K562 (cell line): ENCODE measurements at regions not wholly inside any gene's neighbourhood (a gene's known extent, or its start where the extent isn't known, plus 50 kb on each side); places are given as distances from the start of the nearest gene placed in this dataset.

Experiments
- ATAC-seq: fragments of 200-7000 bp; cut with Tn5 transposase; 3 replicates; pipeline ENCODE4 v1.9.1; 2020; ENCODE audit warnings: moderate library complexity
- BruUV-seq: library from RNA; stranded (reverse); fragments of 400-500 nt; replicated peaks from 2 replicates; lab custom pipeline; 2021; lab: Mats Ljungman, UMichigan
- CTCF ChIA-PET: fragments of 300-600 bp; formaldehyde crosslinking; extraction: SDS; loops from one replicate; lab custom pipeline; 2021; ENCODE audit warnings: low intra/inter-chr PET ratio; lab: Yijun Ruan, JAX
- POLR2A ChIA-PET: fragments of 300-600, 350-650 bp; sonication (Branson Sonifier 250); formaldehyde crosslinking; extraction: SDS; loops from one replicate; lab custom pipeline; 2021; ENCODE audit warnings: antibody characterized with exemption, inconsistent platforms; lab: Yijun Ruan, JAX
- DNase-seq, 4 experiments: peaks; one replicate each; pipeline versions ENCODE4 v3.0.0 to v3.0.0-alpha.2; 2011 to 2018; ENCODE audit warnings: low spot score in 3 of 4, mixed read lengths in 3 of 4; ENCODE audit errors: extremely low read depth in 1 of 4
- FAIRE-seq: peaks from 2 replicates; lab custom pipeline; 2011; peaks lifted over from hg19 to GRCh38; lab: Jason Lieb, UNC
- H2AFZ ChIP-seq: 2 replicates; pipeline ENCODE4 v1.6.0; 2011; ENCODE audit warnings: low read depth, low read length, control low read depth, inconsistent platforms
- H3K27ac ChIP-seq: fragments of 200-600 bp; 3 replicates; pipeline ENCODE4 v1.8.0; 2011; ENCODE audit warnings: low read depth, mild to moderate bottlenecking, control low read depth, inconsistent platforms, low read length, moderate library complexity, mixed read lengths; ENCODE audit errors: extremely low read depth
- H3K27me3 ChIP-seq, 2 experiments: fragments of 300-600 bp in 1 of 2; 2 replicates in 1 of 2; 3 replicates in 1 of 2; pipeline versions ENCODE4 v1.6.0 to v1.8.0; 2011; ENCODE audit warnings: inconsistent platforms in 2 of 2, low read length in 2 of 2, mild to moderate bottlenecking in 1 of 2, mixed read lengths in 1 of 2, moderate library complexity in 1 of 2; ENCODE audit not compliant: control insufficient read depth in 2 of 2, insufficient read depth in 2 of 2
- H3K36me3 ChIP-seq: fragments of 300-600 bp; 3 replicates; pipeline ENCODE4 v1.8.0; 2011; ENCODE audit warnings: mild to moderate bottlenecking, low read length, inconsistent platforms; ENCODE audit not compliant: control insufficient read depth, insufficient read depth
- H3K4me1 ChIP-seq, 2 experiments: fragments of 200-600 bp in 1 of 2; replicated peaks in 1 of 2; 2 replicates in 1 of 2; 3 replicates in 1 of 2; pipeline versions ENCODE4 v1.5.1 to v1.8.0; 2011; ENCODE audit warnings: inconsistent platforms in 2 of 2, low read length in 2 of 2, mild to moderate bottlenecking in 1 of 2, mixed read lengths in 1 of 2, moderate library complexity in 1 of 2; ENCODE audit not compliant: control insufficient read depth in 2 of 2, insufficient read depth in 2 of 2
- H3K4me2 ChIP-seq: 2 replicates; pipeline ENCODE4 v1.6.1; 2011; ENCODE audit warnings: low read length, control low read depth, inconsistent platforms, mixed read lengths; ENCODE audit not compliant: insufficient read depth
- H3K4me3 ChIP-seq: fragments of 200-600 bp; sonication (generic), shearing (Covaris generic); 2 replicates; pipeline ENCODE4 v1.5.1; 2016; ENCODE audit warnings: control low read depth, inconsistent platforms
- H3K79me2 ChIP-seq: fragments of 200-600 bp; 3 replicates; pipeline ENCODE4 v1.8.0; 2011; ENCODE audit warnings: low read length, inconsistent platforms; ENCODE audit not compliant: control insufficient read depth, insufficient read depth
- H3K9ac ChIP-seq, 2 experiments: 2 replicates each; pipeline versions ENCODE4 v1.6.0 to v1.6.1; 2011; ENCODE audit warnings: low read depth in 2 of 2, low read length in 2 of 2, control low read depth in 1 of 2, inconsistent platforms in 1 of 2, mild to moderate bottlenecking in 1 of 2, mixed read lengths in 1 of 2; ENCODE audit not compliant: insufficient read depth in 1 of 2
- H3K9me1 ChIP-seq: one replicate; pipeline ENCODE4 v1.6.0; 2011; ENCODE audit warnings: inconsistent platforms, mild to moderate bottlenecking, low read length, moderate library complexity; ENCODE audit not compliant: control insufficient read depth, insufficient read depth
- H3K9me3 ChIP-seq: replicated peaks from 2 replicates; pipeline ENCODE4 v1.5.1; 2011; ENCODE audit warnings: low read depth, low read length, inconsistent platforms; ENCODE audit not compliant: control insufficient read depth, insufficient read depth
- H4K20me1 ChIP-seq: replicated peaks from 2 replicates; pipeline ENCODE4 v1.6.1; 2011; ENCODE audit warnings: low read length, inconsistent platforms, mixed read lengths; ENCODE audit not compliant: control insufficient read depth, insufficient read depth
- ARID4B ChIP-seq: sonication (generic); formaldehyde crosslinking; IDR thresholded peaks from 2 replicates; pipeline ENCODE4 v1.8.0; 2022; ENCODE audit warnings: mild to moderate bottlenecking, missing genetic modification reagents
- CBFA2T3 ChIP-seq: fragments of 450-650 bp; IDR thresholded peaks from 2 replicates; pipeline ENCODE4 v1.6.1; 2017
- FOXJ3 ChIP-seq: sonication (generic); formaldehyde crosslinking; IDR thresholded peaks from 2 replicates; pipeline ENCODE4 v1.4.0; 2020; ENCODE audit warnings: mild to moderate bottlenecking, missing genetic modification reagents
- GATAD2A ChIP-seq: fragments of 450-650 bp; IDR thresholded peaks from 2 replicates; pipeline ENCODE4 v1.6.1; 2017
- HBP1 ChIP-seq: fragments of 450-650 bp; formaldehyde crosslinking; IDR thresholded peaks from 2 replicates; pipeline ENCODE4 v1.4.0; 2022; ENCODE audit warnings: missing genetic modification characterization
- HLTF ChIP-seq: fragments of 450-650 bp; IDR thresholded peaks from 2 replicates; pipeline ENCODE4 v1.6.1; 2016
- KAT2B ChIP-seq: IDR thresholded peaks from one replicate; pipeline ENCODE4 v1.6.1; 2012; ENCODE audit warnings: low read depth, mild to moderate bottlenecking, control low read depth, inconsistent platforms, low read length, moderate library complexity
- NRF1 ChIP-seq, 2 experiments: fragments of 450-650 bp; IDR thresholded peaks in 1 of 2; conservative IDR thresholded peaks in 1 of 2; 2 replicates each; pipeline ENCODE4 v1.6.1; 2014; ENCODE audit warnings: mild to moderate bottlenecking in 2 of 2
- RBFOX2 ChIP-seq: fragments of 200-400 bp; formaldehyde crosslinking; IDR thresholded peaks from 2 replicates; pipeline ENCODE4 v1.6.1; 2017; ENCODE audit warnings: low read depth, mild to moderate bottlenecking, low read length, moderate library complexity
- RBM25 ChIP-seq: fragments of 200-400 bp; formaldehyde crosslinking; IDR thresholded peaks from 2 replicates; pipeline ENCODE4 v1.6.1; 2018; ENCODE audit warnings: low read length, low read depth, moderate library complexity; ENCODE audit not compliant: severe bottlenecking
- SP1 ChIP-seq: sonication (generic); formaldehyde crosslinking; IDR thresholded peaks from 2 replicates; pipeline ENCODE4 v1.8.1; 2022; ENCODE audit warnings: mild to moderate bottlenecking, missing genetic modification reagents
- THRB ChIP-seq: fragments of 450-650 bp; formaldehyde crosslinking; conservative IDR thresholded peaks from 2 replicates; pipeline ENCODE4 v1.4.0; 2022; ENCODE audit warnings: mild to moderate bottlenecking, missing genetic modification characterization
- XRCC3 ChIP-seq: fragments of 450-650 bp; IDR thresholded peaks from 2 replicates; pipeline ENCODE4 v1.6.1; 2017; ENCODE audit warnings: mild to moderate bottlenecking, moderate library complexity
- ZNF395 ChIP-seq: fragments of 200-800 bp; sonication (Bioruptor generic); IDR thresholded peaks from 2 replicates; pipeline ENCODE4 v1.6.1; 2017; ENCODE audit warnings: missing genetic modification characterization, missing compliant biosample characterization
- ZNF431 ChIP-seq: sonication (generic); formaldehyde crosslinking; IDR thresholded peaks from 2 replicates; pipeline ENCODE4 v1.8.0; 2022; ENCODE audit warnings: mild to moderate bottlenecking, missing genetic modification reagents
- WGBS: fragments of 100-300 bp; shearing (Covaris generic); methylation state at CpG from one replicate; pipeline ENCODE4 v1.1.6; 2016; ENCODE audit warnings: low coverage, mixed read lengths; ENCODE audit not compliant: insufficient coverage; ENCODE audit errors: missing lambda C conversion rate; 5-methylcytosine and 5-hydroxymethylcytosine counted together
- in situ Hi-C: fragments of 300-500 bp; cut with MboI; formaldehyde crosslinking; loops from 4 replicates; pipeline ENCODE4 v1.15.0; 2018; ENCODE audit warnings: inconsistent platforms, mixed read lengths
- intact Hi-C: fragments of 100-400 bp; cut with micrococcal nuclease; formaldehyde crosslinking; loops from 2 replicates; pipeline ENCODE4 v1.14.2; 2022

GRCh38 chr7:31457551-31457950 is 56.3 kb upstream of the ITPRID1 start (continued):
- TF ChIP-seq ARID4B (CRISPR knock-in tag): no peak
- TF ChIP-seq NRF1 (conservative IDR thresholded peaks at IDR 0.05 in 1 of 2, IDR thresholded peaks at IDR 0.05 in 1 of 2): no peak
- TF ChIP-seq THRB: no peak

GRCh38 chr7:31458203-31458602 is 55.7 kb upstream of the ITPRID1 start:
- intact Hi-C loops: no loop called here
- Histone ChIP-seq H3K4me3 (no peak overlapping the region), H2AFZ (no peak overlapping the region), H4K20me1 (no peaks in the 10 kb centered on the region), H3K4me1 (no peaks in the 10 kb centered on the region), H3K4me2 (no peak overlapping the region), H3K27me3 (no peaks in the 10 kb centered on the region), H3K27ac (no peak overlapping the region), H3K9me3 (no peaks in the 10 kb centered on the region), H3K9ac (no peak overlapping the region), H3K36me3 (no peaks in the 10 kb centered on the region), H3K79me2 (no peaks in the 10 kb centered on the region), H3K9me1 (no peaks in the 10 kb centered on the region)
- no TSS peak for BruUV-seq
- CTCF ChIA-PET: no interaction called here
- FAIRE-seq (no peak), ATAC-seq (no peak), DNase-seq (no peak)
- in situ Hi-C loops: no loop called here
- POLR2A ChIA-PET: no interaction called here
- WGBS: 3% methylated on average over 4 of the region's 4 CpGs
- no peak for TF ChIP-seq GATAD2A
- TF ChIP-seq KAT2B: no peak
- TF ChIP-seq XRCC3: no peak
- no peak for TF ChIP-seq FOXJ3 (CRISPR knock-in tag)
- no peak for TF ChIP-seq SP1 (CRISPR knock-in tag)
- TF ChIP-seq ZNF431 (CRISPR knock-in tag): no peak
- TF ChIP-seq RBFOX2: no peak
- no peak for TF ChIP-seq CBFA2T3
- TF ChIP-seq HLTF: no peak
- TF ChIP-seq HBP1 (CRISPR knock-in tag): no peak
- TF ChIP-seq ZNF395 (CRISPR knock-in tag): no peak
- no peak for TF ChIP-seq RBM25
